Fibroblast of mammary gland (primary cell): ENCODE measurements at regions not wholly inside any gene's neighbourhood (a gene's known extent, or its start where the extent isn't known, plus 50 kb on each side); places are given as distances from the start of the nearest gene placed in this dataset.
A peak's percentile ranks its signal among the peaks of the same experiment; 100 is the strongest.

ENCODE experiments used
- DNase-seq: peaks from one replicate; pipeline ENCODE4 v3.0.0-alpha.2; 2010; ENCODE audit warnings: low read depth
- H3K4me3 ChIP-seq: 2 replicates; pipeline ENCODE4 v1.5.1; 2011; ENCODE audit warnings: low read depth, mild to moderate bottlenecking, low read length, moderate library complexity; ENCODE audit not compliant: control insufficient read depth
- TF ChIP-seq, protein P1 (sequence below): conservative IDR thresholded peaks from 2 replicates; pipeline ENCODE4 v1.5.1; 2011; ENCODE audit warnings: low read depth, low read length, inconsistent platforms; ENCODE audit not compliant: control insufficient read depth, insufficient read depth

- DNase-seq = no peak
- H3K4me3 ChIP-seq = no peak overlapping the region
- TF ChIP-seq, protein P1, sequence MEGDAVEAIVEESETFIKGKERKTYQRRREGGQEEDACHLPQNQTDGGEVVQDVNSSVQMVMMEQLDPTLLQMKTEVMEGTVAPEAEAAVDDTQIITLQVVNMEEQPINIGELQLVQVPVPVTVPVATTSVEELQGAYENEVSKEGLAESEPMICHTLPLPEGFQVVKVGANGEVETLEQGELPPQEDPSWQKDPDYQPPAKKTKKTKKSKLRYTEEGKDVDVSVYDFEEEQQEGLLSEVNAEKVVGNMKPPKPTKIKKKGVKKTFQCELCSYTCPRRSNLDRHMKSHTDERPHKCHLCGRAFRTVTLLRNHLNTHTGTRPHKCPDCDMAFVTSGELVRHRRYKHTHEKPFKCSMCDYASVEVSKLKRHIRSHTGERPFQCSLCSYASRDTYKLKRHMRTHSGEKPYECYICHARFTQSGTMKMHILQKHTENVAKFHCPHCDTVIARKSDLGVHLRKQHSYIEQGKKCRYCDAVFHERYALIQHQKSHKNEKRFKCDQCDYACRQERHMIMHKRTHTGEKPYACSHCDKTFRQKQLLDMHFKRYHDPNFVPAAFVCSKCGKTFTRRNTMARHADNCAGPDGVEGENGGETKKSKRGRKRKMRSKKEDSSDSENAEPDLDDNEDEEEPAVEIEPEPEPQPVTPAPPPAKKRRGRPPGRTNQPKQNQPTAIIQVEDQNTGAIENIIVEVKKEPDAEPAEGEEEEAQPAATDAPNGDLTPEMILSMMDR = no peak
These were observed 96.4 kb upstream of the RGS4 start for GRCh38 chr1:162972773-162973172.

- H3K4me3 ChIP-seq = no peak overlapping the region
- TF ChIP-seq, protein P1 = no peak
- DNase-seq = no peak
These were observed 99.1 kb upstream of the RGS4 start for GRCh38 chr1:162970021-162970420.

DNA sequence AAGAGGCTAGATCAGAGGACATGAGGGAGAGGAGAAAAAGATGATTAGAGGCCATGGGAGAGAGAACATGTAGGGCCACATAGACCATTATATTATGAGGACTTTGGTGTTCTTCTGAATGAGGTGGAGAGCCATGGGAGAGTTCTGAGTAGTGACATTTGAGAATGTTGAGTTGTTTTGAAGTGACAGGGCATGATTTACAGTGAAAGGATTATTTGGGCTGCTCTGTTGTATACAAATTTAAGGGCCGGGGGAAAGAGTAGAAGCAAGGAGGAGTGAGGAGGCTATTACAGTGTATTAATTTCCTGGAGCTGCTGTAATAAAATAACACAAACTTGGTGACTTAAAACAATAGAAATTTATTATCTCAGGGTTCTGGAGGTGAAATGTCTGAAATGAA lies 102.5 kb upstream of the RGS4 start:
- no peak overlapping the region for H3K4me3 ChIP-seq
- DNase-seq = no peak
- TF ChIP-seq, protein P1 = no peak

DNA sequence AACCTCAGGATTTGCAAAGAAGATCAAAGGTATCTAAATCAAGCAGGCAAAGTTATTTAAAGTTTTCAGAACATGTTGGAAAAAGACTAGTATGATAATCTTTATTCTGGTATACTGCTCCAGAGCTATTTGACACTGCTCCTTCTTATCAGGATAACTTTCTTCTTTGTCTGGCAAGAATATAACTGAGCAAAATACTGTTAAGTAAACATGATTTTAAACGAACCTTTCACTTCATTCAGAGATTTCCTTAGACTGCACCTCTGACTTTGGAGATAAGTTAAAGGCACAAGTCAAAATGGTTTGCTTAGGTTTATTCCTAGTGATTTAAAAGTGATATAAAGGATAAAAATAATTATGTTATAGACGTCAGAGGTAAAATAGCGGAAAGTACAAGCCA lies 103.9 kb upstream of the CCDC190 start:
- DNase-seq = no peak
- no peak overlapping the region for H3K4me3 ChIP-seq
- TF ChIP-seq, protein P1 = no peak

- H3K4me3 ChIP-seq = no peak overlapping the region
- TF ChIP-seq, protein P1 = no peak
- DNase-seq = peak; percentile 16
These were observed 95.9 kb upstream of the CCDC190 start for GRCh38 chr1:162956922-162957321.

DNA sequence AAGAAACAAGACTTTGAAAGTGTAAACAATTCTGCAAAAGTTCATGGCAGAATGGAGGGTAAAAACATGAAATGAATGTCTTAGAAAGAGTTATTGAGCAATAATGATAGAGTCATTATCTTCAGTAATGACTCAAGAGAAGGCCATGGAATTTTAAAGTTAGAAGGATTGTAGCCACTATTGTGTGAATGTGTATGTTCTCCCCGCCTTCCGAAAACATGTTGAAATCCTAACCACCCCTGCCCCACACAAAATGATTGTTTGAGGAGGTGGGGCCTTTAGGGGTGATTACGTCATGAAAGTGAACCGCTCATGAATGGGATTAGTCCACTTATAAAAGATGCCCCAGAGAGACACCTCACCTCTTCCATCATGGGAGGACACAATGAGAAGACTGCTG lies 93.8 kb upstream of the CCDC190 start:
- DNase-seq = peak; percentile 57
- H3K4me3 ChIP-seq = no peak overlapping the region
- TF ChIP-seq, protein P1 = no peak

DNA sequence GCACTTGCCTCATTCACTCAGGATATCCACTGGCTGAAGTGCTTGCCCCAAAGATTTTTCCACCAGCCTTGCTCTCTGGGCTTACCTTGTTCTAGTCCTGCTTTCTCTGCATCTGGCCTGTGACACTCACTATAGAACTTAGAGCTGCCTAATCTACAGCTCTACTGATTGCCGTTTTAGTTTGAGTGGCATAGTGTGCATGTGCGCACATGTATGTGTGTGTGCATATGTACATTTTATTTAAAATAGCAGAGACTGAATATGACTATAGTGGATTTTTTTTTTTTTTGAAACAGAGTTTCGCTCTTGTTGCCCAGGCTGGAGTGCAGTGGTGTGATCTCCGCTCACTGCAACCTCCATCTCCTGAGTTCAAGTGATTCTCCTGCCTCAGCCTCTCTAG lies 92.0 kb upstream of the CCDC190 start:
- TF ChIP-seq, protein P1 = no peak
- no peak for DNase-seq
- no peak overlapping the region for H3K4me3 ChIP-seq
